ENCODE measurements at regions not wholly inside any gene's neighbourhood (a gene's known extent, or its start where the extent isn't known, plus 50 kb on each side); places are given as distances from the start of the nearest gene placed in this dataset.

DNA sequence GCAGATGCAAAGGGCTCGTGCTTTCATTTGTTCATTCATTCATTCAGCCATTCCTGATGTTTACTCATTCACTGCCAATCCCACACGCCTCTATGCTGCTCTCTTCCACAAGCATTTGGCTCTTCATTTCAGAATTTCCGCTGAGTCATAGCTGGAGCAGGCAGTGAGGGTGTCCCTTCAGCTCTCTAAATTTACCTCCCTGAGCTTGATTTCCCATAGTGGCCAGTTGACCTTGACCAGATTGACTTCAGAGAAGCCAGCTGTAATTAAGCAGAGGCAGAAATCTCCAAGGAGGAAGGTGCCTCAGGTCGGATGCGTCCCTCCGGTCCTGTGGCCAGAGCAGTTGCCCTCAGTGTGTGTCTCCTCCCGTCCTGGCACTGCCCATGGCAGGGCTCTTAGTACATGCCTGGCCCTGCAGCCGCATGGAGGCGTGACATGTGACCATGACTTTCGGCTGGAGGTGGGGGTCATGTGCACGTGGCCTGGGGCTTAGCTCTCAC, 267.2 kb upstream of the ECI2 start:
- TF ChIP-seq RFX5 (IDR thresholded peaks at IDR 0.05; ENCODE audit: low read depth, low read length) (no peak), RAD21 (CRISPR knock-in tag; conservative IDR thresholded peaks at IDR 0.05 in 1 of 2, IDR thresholded peaks at IDR 0.05 in 1 of 2) (no peak; a peak in 1 of 4 replicates), CREB1 (IDR thresholded peaks at IDR 0.05) (no peak), CREB1 (CRISPR knock-in tag; IDR thresholded peaks at IDR 0.05) (no peak), PHF8 (IDR thresholded peaks at IDR 0.05; ENCODE audit: borderline replicate concordance, low read length) (no peak)

Measured in K562 (cell line).